ENCODE measurements at regions not wholly inside any gene's neighbourhood (a gene's known extent, or its start where the extent isn't known, plus 50 kb on each side); places are given as distances from the start of the nearest gene placed in this dataset.

- no peak for TF ChIP-seq CTCF (IDR thresholded peaks at IDR 0.05; ENCODE audit: extremely low read depth, low read depth, low read length)
- H3K4me3 ChIP-seq (ENCODE audit: insufficient read depth, low read length): no peak overlapping the region
- no peak overlapping the region for H3K27ac ChIP-seq (ENCODE audit: low read depth, low read length)
- no peak overlapping the region for H2AFZ ChIP-seq (ENCODE audit: low read length)
- H3K4me2 ChIP-seq (ENCODE audit: insufficient read depth, low read length): no peak overlapping the region
- DNase-seq (ENCODE audit: insufficient read length, low spot score, missing footprints): no peak
- no peaks in the 10 kb centered on the region for H3K79me2 ChIP-seq (ENCODE audit: insufficient read depth, low read length)
- H4K20me1 ChIP-seq (ENCODE audit: insufficient read depth, low read length): no peaks in the 10 kb centered on the region
- H3K36me3 ChIP-seq (ENCODE audit: insufficient read depth, low read length): no peaks in the 10 kb centered on the region
- no peaks in the 10 kb centered on the region for H3K27me3 ChIP-seq (ENCODE audit: insufficient read depth, low read length)
- H3K4me1 ChIP-seq (ENCODE audit: insufficient read depth, low read length): no peaks in the 10 kb centered on the region
- H3K9me3 ChIP-seq (ENCODE audit: low read depth, low read length): peaks cover 2% of the 10 kb centered on the region
Observed at GRCh38 chr13:71338070-71338469, 528.9 kb downstream of the DACH1 start.

GRCh38 chr13:71327266-71327665, 539.7 kb downstream of the DACH1 start:
- H3K27ac ChIP-seq (ENCODE audit: low read depth, low read length): no peak overlapping the region
- H3K27me3 ChIP-seq (ENCODE audit: insufficient read depth, low read length): no peaks in the 10 kb centered on the region
- no peak overlapping the region for H2AFZ ChIP-seq (ENCODE audit: low read length)
- H4K20me1 ChIP-seq (ENCODE audit: insufficient read depth, low read length): no peaks in the 10 kb centered on the region
- no peak for DNase-seq (ENCODE audit: insufficient read length, low spot score, missing footprints)
- H3K79me2 ChIP-seq (ENCODE audit: insufficient read depth, low read length): no peaks in the 10 kb centered on the region
- H3K9me3 ChIP-seq (ENCODE audit: low read depth, low read length): peaks cover 3% of the 10 kb centered on the region
- no peaks in the 10 kb centered on the region for H3K36me3 ChIP-seq (ENCODE audit: insufficient read depth, low read length)
- no peak for TF ChIP-seq CTCF (IDR thresholded peaks at IDR 0.05; ENCODE audit: extremely low read depth, low read depth, low read length)
- H3K4me3 ChIP-seq (ENCODE audit: insufficient read depth, low read length): no peak overlapping the region
- H3K4me1 ChIP-seq (ENCODE audit: insufficient read depth, low read length): no peaks in the 10 kb centered on the region
- H3K4me2 ChIP-seq (ENCODE audit: insufficient read depth, low read length): no peak overlapping the region

GRCh38 chr13:71325556-71325955, 541.4 kb downstream of the DACH1 start:
- H3K4me3 ChIP-seq (ENCODE audit: insufficient read depth, low read length): no peak overlapping the region
- H3K9me3 ChIP-seq (ENCODE audit: low read depth, low read length): no peaks in the 10 kb centered on the region
- no peak for TF ChIP-seq CTCF (IDR thresholded peaks at IDR 0.05; ENCODE audit: extremely low read depth, low read depth, low read length)

GRCh38 chr13:71323266-71323665, 543.7 kb downstream of the DACH1 start:
- no peaks in the 10 kb centered on the region for H3K4me1 ChIP-seq (ENCODE audit: insufficient read depth, low read length)
- no peak overlapping the region for H3K4me3 ChIP-seq (ENCODE audit: insufficient read depth, low read length)
- no peak overlapping the region for H3K27ac ChIP-seq (ENCODE audit: low read depth, low read length)
- no peak overlapping the region for H3K4me2 ChIP-seq (ENCODE audit: insufficient read depth, low read length)
- H3K27me3 ChIP-seq (ENCODE audit: insufficient read depth, low read length): no peaks in the 10 kb centered on the region
- H3K9me3 ChIP-seq (ENCODE audit: low read depth, low read length): no peaks in the 10 kb centered on the region
- no peaks in the 10 kb centered on the region for H4K20me1 ChIP-seq (ENCODE audit: insufficient read depth, low read length)
- H3K36me3 ChIP-seq (ENCODE audit: insufficient read depth, low read length): no peaks in the 10 kb centered on the region
- no peak for TF ChIP-seq CTCF (IDR thresholded peaks at IDR 0.05; ENCODE audit: extremely low read depth, low read depth, low read length)
- H3K79me2 ChIP-seq (ENCODE audit: insufficient read depth, low read length): no peaks in the 10 kb centered on the region
- no peak for DNase-seq (ENCODE audit: insufficient read length, low spot score, missing footprints)
- H2AFZ ChIP-seq (ENCODE audit: low read length): no peak overlapping the region

More at GRCh38 chr13:71325556-71325955, 541.4 kb downstream of the DACH1 start:
- H3K27me3 ChIP-seq (ENCODE audit: insufficient read depth, low read length): no peaks in the 10 kb centered on the region
- no peaks in the 10 kb centered on the region for H4K20me1 ChIP-seq (ENCODE audit: insufficient read depth, low read length)
- H3K27ac ChIP-seq (ENCODE audit: low read depth, low read length): no peak overlapping the region
- no peak overlapping the region for H3K4me2 ChIP-seq (ENCODE audit: insufficient read depth, low read length)
- H2AFZ ChIP-seq (ENCODE audit: low read length): no peak overlapping the region
- no peaks in the 10 kb centered on the region for H3K4me1 ChIP-seq (ENCODE audit: insufficient read depth, low read length)
- H3K36me3 ChIP-seq (ENCODE audit: insufficient read depth, low read length): no peaks in the 10 kb centered on the region
- no peak for DNase-seq (ENCODE audit: insufficient read length, low spot score, missing footprints)
- H3K79me2 ChIP-seq (ENCODE audit: insufficient read depth, low read length): no peaks in the 10 kb centered on the region

All from osteoblast (primary cell).